NAMALWA (cell line): ENCODE measurements at regions not wholly inside any gene's neighbourhood (a gene's known extent, or its start where the extent isn't known, plus 50 kb on each side); places are given as distances from the start of the nearest gene placed in this dataset.

Experiments used
- DNase-seq: peaks from one replicate; pipeline ENCODE4 v3.0.0-alpha.2; 2015; ENCODE audit warnings: low spot score

DNA sequence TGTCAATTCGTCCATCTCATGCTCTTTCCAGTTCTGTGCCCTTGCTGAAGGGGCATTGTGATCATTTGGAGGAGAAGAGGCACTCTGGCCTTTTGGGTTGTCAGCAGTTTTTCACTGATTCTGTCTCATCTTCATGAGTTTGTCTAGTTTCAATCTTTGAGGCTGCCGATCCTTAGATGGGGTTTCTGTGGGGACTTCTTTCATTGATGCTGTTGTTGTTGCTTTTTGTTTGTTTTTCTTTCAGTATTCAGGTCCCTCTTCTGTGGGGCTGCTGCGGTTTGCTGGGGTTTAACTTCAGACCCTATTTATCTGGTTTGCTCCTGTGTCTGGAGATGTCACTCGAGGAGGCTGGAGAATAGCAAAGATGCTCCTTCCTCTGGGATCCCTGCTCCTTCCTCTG is 224.3 kb downstream of the JRKL start:
- DNase-seq: no peak

DNA sequence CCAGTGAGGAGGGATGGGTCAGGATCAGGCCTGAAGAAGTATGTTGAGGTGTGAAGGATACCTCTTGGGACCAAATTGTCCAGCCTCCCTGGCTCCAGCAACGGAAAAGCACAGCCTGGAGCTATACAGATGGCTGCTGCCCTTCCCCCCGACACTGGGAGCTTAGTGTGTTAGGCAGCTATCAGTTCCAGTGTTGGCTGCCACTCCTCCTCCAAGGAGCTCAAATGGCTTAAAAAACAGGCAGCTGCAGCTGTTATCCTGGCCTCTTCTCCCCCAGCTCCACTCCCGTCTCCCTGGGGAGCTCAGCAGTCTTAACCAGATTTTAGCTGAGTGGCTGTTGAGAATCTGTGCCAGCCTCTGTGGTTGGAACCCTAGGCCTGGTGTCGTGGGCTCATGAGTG is 225.0 kb downstream of the JRKL start:
- DNase-seq: no peak

DNA sequence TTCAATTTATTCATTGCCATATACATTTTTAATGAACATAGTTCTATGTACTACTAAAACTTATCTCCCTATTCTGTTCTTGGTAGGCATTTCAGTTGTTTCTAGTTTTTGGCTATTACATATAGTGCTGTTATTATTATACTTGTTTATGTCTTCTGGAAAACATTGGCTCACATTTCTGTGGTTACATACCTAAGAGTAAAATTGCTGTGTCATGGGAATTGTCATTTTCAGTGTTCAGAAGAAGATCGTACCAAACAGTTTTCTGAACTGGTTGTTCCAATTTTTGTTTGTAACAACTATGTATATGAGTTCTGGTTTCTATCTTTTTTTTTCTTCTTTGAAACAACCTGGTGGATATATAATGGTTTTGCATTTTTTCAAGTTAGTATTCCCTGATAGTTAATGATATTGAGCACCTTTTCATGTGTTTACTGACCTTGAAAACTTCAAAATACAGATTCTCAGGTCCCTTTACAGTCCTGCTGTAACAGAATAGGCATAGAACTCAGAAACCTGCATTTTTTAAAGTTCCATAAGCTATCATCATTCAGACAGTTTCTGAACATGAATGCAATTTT is 230.7 kb downstream of the JRKL start:
- no peak for DNase-seq

DNA sequence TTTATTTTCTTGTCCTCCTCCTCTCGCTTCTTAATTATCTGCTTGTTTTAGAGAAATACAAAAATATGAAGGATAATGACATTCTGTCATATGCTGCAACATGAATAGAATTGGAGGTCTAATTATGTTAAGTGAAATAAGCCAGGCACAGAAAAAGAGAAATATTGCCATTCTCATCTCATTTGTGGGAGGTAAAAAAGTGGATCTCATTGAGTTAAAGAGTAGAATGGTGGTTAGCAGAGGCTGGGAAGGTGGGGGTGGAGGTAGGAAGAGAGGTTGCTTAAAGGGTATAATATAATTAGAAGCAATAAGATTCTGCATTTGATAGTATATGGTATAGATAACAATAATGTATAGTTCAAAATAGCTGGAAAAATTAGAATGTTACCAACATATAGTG is 231.3 kb downstream of the JRKL start:
- no peak for DNase-seq

DNA sequence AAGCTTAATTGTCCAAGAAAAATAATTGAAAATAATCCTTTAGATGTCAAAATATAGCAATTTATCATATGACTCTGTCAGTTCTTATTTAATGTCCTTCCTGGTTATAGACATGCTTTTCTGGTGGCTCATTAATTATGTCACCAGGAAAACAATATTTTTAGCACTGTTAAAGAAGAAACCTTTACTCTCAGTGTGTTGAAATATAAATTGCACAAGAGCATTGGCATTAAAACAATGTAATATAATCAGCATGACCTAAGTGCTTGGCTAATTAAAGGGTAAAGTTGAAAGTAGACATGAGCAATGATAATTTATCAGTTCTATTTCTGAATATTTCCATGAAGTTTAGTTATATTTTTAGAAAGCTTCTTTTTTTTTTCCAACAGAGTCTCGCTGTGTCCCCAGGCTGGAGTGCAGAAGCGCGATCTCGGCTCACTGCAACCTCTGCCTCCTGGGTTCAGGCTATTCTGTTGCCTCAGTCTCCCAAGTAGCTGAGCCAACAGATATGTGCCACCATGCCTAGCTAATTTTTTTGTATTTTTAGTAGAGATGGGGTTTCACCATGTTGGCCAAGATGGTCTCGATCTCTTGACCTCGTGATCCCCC is 232.3 kb downstream of the JRKL start:
- DNase-seq: no peak

DNA sequence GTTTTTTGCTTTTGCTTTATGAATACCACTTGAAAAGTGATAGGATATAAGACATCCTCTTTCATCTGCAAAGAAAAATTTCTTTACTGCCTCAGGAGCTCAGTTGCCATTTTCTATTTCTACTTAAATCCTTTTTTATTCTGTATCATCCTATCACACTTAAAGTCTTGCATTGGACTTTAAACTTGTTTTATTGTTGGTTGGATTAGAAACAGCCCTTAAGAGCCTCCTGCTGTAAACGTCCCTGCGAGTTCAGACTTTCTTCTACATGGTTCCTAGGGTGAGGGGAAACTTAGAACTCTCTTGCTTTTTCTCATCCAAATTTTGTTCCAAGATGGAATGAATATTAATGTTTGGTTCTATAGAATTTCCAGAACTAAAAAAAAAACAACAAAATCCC is 234.3 kb downstream of the JRKL start:
- DNase-seq: no peak

DNA sequence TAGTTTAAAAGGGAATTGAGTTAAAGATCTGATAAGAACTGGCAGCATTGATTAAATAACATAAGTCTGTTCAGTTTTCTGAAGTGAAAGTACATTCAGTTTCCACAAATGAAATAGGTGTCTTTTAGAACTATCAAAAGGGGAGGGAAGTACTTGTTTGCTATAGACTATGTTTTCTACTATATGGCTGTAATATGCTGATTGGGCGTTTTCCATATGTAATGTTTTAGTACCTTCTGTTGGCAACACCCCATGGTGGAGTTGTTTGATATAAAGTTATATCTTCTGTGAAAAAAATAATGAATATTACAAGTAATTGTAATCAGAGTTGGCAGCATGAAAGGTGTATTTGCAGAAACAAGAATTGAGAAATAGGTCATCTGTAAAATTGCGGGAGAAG is 237.6 kb downstream of the JRKL start:
- no peak for DNase-seq

DNA sequence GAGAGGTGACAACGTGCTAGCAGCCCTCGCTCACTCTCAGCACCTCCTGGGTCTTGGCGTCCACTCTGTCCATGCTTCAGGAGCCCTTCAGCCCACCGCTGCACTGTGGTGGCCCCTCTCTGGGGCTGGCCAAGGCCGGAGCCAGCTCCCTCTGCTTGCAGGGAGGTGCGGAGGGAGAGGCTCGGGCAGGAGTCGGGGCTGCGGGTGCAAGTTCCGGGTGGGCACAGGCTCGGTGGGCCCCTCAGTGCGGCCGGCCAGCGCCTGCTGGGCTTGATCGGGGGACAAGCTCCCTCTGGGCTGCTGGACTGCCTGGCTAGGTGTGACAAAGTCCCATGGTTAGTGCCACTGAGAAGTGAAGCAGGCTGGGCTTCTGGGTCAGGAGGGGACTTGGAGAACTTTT is 245.8 kb downstream of the JRKL start:
- DNase-seq: no peak

DNA sequence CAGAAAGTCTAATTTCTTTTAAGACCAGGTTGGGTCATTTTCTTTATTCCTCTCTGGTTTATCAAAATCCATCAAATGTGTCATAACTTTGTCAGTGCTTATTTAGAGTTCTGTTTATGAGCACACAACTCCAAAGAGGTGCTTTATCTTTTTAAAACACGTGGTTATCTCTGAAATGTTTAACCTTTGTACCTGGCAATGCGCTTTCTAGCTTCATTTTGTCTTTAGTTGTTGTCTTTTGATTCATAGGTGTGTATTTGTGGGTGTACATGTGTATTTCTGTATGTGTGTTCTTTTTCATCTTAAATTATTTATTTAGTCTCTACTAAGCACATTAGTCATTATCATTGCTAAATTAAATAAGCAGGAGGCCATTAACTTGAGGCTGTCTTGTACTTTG is 251.4 kb downstream of the JRKL start:
- DNase-seq: no peak

DNA sequence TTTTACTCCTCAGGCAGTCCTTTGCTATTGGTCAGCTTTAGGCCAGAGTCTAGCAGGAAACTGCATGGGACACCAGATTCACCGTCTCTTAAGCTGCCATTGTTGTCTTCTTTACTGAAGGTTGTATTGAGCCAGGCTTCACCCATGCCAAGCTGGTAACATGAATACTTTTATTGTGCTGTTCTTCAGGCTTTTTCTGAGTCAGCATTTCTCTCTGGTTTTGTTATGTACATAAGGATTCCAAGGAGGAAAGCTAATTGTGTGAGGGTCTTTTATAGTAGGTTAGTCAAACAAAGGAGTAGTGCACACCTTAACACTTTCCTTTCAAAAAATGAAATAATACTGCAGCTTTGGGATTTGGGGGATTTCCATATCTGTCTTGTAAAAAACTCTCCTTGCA is 252.8 kb downstream of the JRKL start:
- no peak for DNase-seq

DNA sequence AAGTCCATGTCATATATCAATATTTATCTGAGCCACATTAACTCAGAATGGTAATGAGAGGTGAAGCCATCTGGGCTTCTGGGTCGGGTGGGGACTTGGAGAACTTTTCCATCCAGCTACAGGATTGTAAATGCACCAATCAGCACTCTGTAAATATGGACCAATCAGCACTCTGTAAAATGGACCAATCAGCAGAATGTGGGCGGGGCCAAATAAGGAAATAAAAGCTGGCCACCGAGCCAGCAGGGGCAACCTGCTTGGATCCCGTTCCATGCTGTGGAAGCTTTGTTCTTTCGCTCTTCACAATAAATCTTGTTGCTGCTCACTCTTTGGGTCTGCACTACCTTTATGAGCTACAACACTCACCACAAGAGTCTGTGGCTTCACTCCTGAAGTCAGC is 253.4 kb downstream of the JRKL start:
- peak; percentile 31 for DNase-seq

DNA sequence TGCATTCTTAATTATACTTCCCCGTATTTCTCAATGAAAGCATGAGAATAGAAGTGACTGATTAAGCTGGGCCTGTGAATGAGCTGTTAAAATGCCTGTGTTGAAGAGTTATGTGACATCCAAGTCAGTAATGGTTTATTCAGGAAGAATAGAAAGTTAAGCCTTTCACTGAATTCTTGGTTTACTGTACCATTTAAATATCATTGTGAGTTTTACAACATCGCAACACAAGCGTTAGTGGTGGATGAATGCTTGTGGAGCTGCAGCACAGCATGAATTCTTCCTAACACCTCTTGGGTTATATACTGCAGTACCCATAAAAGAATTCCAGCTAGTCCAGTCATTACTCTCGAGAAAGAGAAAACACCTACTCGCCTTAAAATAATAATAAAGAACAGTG is 257.8 kb downstream of the JRKL start:
- no peak for DNase-seq

DNA sequence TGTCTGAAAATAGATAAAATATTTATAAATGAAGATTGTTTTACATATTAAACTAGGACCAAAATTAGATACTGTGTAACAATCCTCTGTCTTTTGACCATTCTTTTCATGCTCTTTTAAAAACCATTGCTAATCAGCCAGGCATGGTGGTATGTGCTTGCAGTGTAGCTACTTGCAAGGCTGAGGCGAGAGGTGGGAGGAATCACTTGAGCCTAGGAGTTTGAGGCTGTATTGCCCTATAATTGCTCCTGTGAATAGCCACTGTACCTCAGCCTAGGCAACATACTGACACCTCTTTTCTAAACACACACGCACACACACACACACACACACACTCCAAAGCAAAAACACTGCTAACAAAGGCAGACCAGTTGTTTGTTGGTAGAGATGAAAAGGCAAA is 259.2 kb downstream of the JRKL start:
- DNase-seq: no peak

DNA sequence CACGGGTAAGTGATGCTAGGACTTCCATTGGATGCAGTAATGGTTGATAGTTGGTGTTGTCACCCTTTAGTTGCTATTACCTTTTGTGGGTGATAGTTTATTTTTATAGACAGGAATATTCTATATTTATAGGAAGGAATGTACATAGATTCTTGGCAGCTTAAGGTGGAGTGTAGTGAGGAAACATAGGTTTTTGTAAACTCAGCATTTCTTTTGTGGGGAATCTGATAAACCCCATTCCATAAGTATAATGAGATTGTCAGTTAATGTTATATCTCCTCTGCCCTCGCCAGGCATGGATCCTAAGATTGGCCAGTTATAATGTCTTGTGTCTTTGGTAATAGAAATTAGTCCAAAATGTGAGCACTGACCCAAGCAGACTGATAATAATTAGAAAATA is 262.7 kb downstream of the JRKL start:
- no peak for DNase-seq

DNA sequence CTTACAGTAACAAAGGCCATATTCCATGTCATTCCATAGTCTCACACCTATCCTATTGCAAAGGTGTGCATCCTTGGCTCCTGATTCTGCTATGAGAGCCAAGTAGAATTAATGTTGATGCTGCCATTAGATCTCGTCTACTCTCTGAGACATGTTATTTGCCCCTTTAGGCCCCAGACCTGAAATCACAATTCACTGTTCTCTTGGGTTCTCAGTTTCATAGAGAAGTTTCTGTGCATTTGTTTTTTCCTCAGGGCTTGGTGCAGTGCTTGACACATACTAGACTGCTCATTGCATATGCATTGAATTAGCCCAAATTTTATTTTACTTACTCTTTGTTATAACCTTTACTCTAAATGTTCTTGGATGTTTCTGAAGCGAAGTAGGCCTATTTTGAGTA is 265.7 kb downstream of the JRKL start:
- DNase-seq: no peak

DNA sequence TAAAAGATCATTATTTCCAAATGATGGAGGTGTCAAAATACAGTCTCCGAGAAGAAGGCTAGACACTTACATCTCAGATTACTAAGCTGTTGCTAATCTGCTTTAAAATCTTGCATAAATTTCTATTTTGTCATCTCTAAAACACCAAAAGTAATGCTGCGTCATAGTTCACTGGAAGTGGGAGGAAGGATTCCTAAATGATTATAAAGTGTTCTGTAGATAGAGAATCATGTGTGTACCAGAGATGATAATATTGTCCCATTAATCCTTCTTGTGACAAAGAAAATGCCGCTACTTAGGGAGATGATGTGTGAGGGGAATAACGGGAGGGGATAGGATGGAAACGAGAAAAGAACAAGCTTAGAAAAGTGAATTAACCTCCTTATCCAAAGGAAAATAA is 268.6 kb downstream of the JRKL start:
- DNase-seq: no peak

DNA sequence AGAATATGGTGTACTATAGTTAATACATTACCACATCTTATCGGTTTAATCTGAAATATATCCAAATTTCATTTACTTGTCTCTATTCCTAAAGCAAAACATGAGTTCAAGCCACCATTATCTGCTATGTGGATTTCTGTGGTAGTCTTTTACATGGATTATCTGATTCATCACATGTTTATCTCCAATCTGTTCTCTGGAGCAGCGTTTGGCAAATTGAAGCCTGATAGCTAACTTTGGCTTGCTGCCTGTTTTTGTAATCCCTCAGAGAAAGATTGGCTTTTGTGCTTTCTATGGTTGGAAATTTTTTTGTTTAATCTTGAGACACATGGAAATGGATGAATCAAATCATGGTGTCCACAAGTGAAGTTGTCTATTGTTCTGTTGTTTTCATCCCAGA is 274.3 kb downstream of the JRKL start:
- DNase-seq: no peak

DNA sequence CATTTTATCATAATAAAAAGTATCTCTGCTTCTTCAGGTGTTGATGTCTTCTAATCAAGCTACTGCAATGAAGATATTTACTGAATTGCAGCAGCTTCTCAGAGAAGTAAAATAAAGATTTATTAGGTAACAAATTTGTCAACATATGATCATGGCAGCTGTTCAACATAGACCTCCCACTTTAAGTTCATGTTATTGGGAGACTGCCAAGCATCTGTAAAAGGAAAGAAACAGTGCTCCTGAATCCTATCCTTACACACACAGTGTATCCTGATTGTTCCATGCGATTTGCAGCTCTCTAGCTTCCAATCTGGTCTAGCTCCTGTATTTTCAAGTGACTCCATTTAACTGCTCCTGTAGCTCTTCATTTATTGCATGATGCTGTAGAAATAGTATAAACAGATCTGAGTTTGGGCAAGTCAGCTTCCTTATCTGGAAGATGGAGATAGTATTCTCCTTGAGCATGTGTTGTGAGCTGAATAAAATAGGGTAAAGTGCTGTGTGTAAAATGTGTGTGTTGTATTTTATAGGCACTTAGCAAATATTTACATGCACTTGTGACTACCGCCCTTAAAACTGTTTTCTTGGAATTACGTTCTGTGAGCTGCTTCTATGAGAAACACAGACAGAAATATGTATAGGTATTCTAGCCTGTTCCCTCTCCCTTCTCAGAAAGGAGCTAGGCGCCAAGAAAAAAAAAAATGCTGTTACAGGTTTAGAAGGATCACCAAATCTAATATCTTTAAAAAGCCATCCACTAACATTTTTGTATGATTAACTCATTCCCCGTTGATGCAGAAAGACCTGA is 290.6 kb downstream of the JRKL start:
- DNase-seq: no peak

DNA sequence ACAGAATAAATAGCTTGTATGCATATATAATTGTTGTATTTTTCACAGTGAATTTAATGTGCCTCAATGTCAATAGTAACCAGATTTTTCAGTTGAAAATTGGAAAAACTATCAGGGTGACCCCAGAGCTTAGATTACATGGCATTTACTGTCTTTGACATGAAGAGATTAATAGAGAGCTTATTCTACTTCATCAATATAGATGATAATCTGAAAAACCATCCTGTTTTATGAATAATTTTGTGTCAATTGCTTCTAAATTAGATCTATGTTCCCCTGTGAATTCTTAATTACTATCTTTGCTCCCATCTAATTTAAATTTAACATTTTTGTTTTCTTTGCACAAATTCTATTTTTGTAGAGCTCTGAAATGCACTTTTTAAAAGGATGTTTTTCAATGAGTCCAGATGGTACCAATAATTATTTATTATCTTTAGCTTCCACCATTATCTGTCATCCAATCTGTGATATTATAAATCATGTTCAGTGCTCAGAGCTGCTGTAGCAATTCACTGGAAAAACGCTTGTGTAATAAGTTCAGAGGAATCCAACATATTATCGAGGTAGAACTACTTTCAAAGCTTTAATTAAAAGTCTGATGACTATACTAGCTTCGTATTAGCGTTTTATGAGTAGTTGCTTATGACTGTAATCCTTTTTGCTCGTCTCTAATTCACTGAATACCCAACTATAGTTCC is 291.4 kb downstream of the JRKL start:
- DNase-seq: no peak

DNA sequence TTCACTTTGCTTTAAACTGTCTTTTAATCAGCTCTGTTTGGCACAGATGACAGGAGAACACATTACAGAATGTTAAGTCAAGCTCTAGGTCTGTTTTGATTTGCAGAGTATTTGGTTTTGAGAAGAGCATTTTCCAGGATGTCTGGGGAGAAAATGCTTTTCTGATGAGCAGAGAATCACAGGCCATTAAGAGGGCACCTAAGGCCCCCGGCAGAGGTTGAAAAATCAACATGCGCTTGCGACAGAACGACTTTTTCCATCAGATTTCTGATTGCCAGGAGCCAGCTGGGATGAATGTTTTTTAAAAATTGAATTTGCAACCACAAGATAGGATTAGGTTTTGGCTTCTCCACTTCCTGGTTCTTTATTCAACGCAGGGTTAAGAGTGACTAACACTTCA is 304.5 kb downstream of the JRKL start:
- no peak for DNase-seq

DNA sequence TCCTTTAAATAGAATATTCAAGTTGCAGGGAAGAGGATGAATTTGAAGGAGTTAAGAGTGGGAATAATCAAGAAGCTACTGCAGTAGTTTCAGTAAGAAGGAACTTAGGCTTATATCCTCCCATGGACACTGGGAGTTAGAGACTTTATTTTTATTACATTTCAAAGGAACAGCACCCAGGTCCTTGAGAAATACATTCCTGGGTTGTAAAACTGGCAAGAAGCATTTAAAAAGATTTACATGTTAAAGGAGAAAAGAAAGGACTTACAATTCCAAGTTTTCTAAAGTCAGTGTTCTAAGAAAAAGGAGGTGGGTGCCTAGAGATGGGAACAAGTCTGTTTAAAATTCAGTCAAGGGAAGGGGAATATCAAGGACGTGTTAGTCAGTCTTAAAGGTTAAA is 306.9 kb downstream of the JRKL start:
- DNase-seq: no peak

DNA sequence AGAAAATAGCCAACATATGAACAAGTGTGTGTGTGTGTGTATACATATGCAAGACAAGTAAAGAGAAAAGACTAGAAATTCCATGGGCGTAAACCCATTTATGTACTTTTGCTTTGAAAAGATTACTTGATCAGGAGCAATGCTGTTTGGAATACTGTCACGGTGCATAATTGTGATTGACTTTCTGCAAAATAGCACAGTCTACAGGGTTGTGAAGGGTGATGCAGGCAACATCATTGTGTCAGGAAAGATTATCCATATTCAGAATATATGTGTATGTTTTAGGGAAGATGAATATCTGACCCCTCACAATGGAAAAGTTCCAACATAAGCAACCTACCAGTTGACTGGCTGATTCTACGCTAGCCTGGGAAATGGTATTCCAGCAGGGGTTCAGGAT is 307.7 kb downstream of the JRKL start:
- no peak for DNase-seq

DNA sequence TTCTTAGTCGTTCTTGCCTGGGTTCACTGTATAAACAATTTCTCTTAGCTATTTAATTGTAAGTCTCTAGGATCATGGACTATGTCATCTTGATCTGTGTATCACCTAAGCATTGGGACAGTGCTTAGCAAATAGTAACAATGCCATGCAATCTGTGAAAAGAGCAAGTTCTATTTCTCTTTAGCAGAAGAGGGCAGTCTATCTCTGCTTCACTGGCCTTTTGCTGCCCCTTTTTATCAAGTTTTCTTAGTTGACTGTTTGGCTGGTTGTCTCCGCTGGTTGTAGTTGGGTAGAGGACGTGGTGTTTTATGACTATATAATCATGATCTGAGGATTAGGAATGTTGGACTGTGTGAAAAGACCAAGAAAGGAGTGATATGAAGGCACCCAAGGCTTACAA is 315.0 kb downstream of the JRKL start:
- no peak for DNase-seq
